IMR-90 (cell line): ENCODE measurements at regions not wholly inside any gene's neighbourhood (a gene's known extent, or its start where the extent isn't known, plus 50 kb on each side); places are given as distances from the start of the nearest gene placed in this dataset.

Experiments used
- CTCF ChIP-seq: conservative IDR thresholded peaks from 2 replicates; pipeline ENCODE4 v1.5.1; 2012; ENCODE audit warnings: mild to moderate bottlenecking, low read depth, low read length, improper control_type of control experiment
- POLR2A ChIP-seq: IDR thresholded peaks from 2 replicates; pipeline ENCODE4 v1.6.1; 2012; ENCODE audit warnings: mild to moderate bottlenecking, low read depth, low read length
- RCOR1 ChIP-seq: IDR thresholded peaks from 2 replicates; pipeline ENCODE4 v1.6.1; 2012; ENCODE audit warnings: mild to moderate bottlenecking, low read length, improper control_type of control experiment; ENCODE audit not compliant: insufficient replicate concordance

DNA sequence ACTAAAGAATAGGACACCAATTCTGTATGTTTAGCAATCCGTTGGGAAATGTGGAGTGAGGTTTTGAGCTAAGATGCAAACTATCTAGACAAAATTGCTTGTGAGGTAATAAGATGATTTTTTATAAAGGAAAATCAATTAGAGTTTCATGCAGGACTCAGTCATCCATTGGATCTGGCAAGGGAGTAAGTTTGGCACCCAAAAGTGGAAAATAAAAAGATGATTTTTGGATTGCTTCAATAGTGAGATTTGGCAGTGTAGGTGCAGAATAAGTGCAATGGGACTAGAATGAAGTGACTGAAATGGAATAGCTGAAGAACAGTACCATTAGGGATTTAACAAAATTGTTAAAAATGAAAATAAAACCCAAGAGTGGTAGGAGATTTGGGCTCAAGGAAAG is 290.5 kb upstream of the EPHA5 start:
- TF ChIP-seq RCOR1: no peak
- TF ChIP-seq CTCF: no peak
- no peak for TF ChIP-seq POLR2A
